Fibroblast of lung (primary cell): ENCODE measurements at regions not wholly inside any gene's neighbourhood (a gene's known extent, or its start where the extent isn't known, plus 50 kb on each side); places are given as distances from the start of the nearest gene placed in this dataset.

Experiments
- EZH2 ChIP-seq: IDR thresholded peaks from 2 replicates; pipeline ENCODE4 v1.5.1; 2012; ENCODE audit warnings: low read length, control low read depth, mild to moderate bottlenecking; ENCODE audit errors: missing control alignments
- TF ChIP-seq, protein P1 (sequence below), 2 donors: IDR thresholded peaks in 1 of 2; conservative IDR thresholded peaks in 1 of 2; 1 replicate in 1 of 2; 2 replicates in 1 of 2; pipeline ENCODE4 v1.5.1; 2011 to 2012; ENCODE audit warnings: low read length in 2 of 2, control low read depth in 1 of 2, inconsistent platforms in 1 of 2, low read depth in 1 of 2, mild to moderate bottlenecking in 1 of 2

DNA sequence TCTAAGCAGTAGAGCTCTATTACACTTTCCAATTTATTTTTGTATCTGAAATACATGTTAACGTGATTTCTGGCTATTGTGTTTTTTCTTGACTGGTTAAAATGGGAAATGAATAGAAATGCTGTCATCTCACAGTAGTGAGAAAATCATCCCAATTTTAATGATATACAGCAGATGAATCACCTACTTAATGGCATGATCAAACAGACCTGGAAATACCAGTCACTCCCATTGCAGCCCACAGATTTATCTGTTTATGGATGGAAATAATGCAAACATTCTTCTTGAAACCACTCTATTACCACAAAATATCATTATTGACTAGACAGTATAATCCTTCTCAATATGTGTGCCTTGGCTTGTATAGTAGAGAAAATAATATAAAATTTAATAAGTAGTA, 497.8 kb upstream of the ADAMTS5 start:
- TF ChIP-seq, protein P1, sequence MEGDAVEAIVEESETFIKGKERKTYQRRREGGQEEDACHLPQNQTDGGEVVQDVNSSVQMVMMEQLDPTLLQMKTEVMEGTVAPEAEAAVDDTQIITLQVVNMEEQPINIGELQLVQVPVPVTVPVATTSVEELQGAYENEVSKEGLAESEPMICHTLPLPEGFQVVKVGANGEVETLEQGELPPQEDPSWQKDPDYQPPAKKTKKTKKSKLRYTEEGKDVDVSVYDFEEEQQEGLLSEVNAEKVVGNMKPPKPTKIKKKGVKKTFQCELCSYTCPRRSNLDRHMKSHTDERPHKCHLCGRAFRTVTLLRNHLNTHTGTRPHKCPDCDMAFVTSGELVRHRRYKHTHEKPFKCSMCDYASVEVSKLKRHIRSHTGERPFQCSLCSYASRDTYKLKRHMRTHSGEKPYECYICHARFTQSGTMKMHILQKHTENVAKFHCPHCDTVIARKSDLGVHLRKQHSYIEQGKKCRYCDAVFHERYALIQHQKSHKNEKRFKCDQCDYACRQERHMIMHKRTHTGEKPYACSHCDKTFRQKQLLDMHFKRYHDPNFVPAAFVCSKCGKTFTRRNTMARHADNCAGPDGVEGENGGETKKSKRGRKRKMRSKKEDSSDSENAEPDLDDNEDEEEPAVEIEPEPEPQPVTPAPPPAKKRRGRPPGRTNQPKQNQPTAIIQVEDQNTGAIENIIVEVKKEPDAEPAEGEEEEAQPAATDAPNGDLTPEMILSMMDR (conservative IDR thresholded peaks at IDR 0.05 in 1 of 2, IDR thresholded peaks at IDR 0.05 in 1 of 2; ENCODE audit: low read depth in 1 of 2, low read length in 2 of 2), result no peak
- no peak for TF ChIP-seq EZH2
